ENCODE measurements at regions not wholly inside any gene's neighbourhood (a gene's known extent, or its start where the extent isn't known, plus 50 kb on each side); places are given as distances from the start of the nearest gene placed in this dataset.

DNA sequence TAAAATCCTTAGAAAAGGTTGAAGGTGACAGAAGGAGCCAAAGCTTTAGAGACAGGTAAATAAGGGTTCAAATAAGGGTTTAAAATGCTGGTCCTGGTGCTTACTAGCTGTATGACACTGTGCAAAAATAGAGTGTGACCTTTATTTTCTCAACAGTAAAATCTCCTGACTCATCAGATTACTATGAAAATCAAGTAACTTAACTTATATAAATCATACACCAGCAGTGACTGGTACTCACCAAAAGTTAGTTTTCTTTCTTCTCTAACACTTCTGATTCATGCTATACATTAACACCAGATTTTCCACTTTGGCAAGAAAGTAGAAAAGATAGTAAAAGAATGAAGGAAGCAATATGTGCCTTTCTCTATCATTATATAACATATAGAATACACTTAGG is 205.9 kb upstream of the GBE1 start:
- DNase-seq (ENCODE audit: low spot score) = no peak

DNA sequence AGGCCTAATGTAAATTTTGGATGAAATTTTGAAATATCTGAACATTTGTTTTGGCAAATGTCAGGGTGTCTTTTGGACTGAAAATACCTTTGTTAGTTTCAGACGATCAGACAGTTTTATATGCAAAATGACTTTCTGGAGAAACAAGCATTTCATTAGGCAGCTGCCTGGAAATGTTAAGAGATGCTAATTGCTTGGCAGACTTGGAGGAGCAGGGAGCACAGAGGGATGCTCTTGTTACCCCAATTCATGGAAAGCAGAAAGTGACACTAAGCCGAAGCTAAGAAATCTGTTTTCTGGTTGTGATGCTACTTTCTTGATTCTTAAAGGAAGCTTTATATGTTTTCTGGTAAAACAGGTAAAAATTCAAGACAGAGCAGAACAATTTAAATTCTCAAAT is 204.3 kb upstream of the GBE1 start:
- no peak for DNase-seq (ENCODE audit: low spot score)

DNA sequence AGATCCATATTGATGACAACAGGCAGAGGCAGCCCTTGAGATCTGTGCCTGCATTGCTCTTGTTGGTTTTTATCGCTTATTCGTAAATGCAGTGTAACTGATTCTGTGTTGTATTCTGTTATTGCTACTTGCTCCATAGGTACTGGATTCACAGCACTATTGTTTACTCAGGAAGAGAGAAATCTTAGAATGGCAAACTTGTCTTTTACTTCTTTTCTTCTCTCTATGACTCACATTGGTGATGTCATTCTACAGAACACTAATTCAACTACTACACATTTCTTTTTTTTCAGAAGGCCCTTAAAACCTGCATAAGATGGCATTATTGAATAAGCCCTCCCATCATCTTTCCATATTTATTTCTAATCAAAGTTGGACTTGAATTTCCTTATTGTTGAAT is 201.0 kb upstream of the GBE1 start:
- DNase-seq (ENCODE audit: low spot score) = no peak

DNA sequence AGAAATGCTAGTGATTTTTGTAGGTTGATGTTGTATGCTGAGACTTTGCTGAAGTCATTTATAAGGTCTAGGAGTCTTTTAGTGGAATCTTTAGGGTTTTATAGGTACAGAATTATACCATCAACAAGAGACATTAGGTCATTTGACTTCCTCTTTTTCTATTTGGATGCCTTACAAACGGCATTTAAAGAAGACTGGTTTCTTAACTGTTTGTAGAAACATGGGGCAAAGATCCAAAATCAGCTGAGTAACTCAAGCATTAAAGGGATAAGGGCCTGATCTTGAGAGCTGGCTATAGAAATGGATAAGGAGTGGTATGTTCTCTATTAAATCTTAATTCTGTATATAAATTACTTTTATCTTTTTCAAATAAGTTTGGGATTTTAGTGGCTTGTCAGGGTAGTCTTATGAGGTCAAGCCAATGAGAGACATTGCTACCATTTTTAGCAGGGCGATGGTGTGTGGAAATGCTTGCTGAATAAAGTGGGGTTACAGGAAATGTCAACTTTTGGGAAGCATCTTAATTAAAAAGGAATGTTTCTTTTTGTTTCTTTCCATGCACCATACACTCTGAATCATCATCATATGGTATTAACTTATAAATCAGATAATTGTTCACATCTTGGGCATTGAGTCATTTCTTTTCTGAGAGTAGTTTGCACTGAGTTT is 197.7 kb upstream of the GBE1 start:
- DNase-seq (ENCODE audit: low spot score) = no peak

DNA sequence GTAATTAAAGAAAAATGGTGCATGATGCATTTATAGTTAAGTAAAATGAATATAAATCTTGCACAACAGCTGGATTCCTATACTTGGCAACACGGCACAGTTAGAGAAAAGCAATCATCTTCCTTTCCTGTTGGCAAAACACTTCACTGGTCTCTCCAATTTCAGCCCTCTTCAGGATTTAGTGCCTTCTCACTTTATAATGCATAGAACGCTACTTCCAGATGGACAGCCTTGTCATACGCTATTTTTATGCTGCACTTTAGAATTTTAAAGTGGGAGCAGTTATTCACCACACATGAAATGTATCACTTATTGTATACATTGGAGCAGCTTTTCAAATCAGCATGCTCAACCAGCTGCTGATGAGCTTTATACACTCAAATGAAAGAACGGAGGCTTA is 194.4 kb upstream of the GBE1 start:
- no peak for DNase-seq (ENCODE audit: low spot score)

DNA sequence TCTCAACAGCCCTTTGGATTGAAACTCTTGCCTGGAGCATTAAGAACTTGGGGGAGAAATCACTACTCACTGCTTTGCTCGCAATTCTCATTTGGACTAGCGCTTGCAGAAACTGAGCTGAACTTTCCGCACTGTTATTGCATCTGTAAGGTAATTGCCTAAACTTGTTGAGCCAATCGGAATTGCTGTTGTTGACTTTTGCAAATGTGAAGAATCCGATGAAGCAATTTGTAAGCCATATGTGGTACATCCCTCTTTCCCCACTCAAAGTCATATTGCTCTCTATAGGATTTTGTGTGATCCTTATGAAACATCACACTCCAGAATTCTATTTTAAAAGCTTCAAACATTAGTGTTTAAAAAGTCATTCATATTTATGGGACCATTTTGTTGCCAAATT is 191.7 kb upstream of the GBE1 start:
- DNase-seq (ENCODE audit: low spot score) = no peak

DNA sequence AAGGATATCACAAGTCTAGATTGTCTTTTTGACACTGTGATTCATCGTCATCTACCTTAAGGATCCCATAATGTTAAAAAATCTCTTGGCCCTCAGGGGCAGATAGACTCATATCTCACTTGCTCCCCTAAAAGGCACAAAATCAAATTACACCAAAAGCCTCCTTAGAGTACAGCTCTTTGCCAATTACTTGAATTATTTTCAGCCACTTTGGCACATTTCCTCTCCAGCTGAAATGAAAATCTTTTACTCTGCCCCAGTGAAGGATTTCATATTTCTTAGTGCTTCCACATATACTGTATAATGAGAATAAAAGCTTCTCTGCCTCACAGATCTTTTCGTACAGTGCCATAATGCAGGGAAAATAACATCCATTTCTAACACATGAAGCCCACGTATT is 190.7 kb upstream of the GBE1 start:
- DNase-seq (ENCODE audit: low spot score) = no peak

DNA sequence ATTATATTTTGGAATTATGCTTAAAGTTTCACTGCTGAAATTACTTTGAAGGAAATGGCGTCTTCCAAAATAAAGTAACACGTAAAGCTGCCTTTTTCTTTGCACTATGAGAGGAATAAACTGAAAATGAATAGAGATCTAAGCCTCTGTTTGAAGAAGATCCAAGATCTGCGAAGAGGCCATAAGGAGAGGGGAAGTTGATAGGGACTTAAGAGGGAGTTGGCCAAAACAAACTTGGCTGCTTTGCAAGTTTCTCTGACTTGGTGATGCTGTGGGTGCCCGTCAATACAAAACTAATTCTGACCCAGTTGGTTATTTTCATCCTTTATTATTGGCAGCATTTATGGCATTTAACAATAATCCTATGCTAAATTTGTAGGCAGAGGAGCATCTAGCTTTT is 190.2 kb upstream of the GBE1 start:
- DNase-seq (ENCODE audit: low spot score) = no peak

DNA sequence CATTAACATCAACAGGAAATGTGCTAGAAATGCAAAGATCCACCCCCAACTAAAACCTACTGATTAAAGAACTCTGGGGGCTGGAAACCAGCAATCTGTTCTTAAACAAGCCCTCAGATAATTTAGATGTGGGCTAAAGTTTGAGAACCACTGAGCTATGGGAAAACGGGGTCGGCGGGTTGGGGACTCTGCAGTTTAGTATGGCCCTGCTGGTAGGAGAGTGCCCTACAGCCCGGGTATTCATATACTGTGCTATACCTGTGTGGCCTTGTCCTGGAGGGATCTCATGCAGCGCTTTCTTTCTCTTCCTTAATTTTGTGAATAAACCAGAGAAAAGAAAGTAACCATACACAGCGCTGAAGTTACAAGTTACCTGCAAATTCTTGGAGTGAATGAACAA is 189.7 kb upstream of the GBE1 start:
- no peak for DNase-seq (ENCODE audit: low spot score)

DNA sequence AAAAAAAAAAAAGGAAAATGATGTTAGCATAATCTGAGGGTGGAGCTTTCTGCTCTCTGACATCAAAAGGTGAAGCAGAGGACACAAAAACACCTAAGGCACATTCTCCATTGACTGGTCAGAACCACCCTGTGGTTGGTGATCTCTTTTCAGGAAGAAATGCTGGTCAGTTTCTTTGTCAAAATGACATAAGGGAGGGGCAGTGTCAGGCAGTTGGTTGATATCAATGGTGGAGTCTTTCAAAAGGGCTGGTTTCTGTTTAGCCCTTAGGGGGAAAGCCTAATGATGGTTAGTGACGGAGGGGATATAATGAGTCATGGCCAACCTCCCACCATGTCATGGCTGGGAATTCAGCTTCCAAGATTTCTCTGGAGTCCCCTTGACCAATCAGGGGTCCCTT is 185.9 kb upstream of the GBE1 start:
- DNase-seq (ENCODE audit: low spot score) = no peak

DNA sequence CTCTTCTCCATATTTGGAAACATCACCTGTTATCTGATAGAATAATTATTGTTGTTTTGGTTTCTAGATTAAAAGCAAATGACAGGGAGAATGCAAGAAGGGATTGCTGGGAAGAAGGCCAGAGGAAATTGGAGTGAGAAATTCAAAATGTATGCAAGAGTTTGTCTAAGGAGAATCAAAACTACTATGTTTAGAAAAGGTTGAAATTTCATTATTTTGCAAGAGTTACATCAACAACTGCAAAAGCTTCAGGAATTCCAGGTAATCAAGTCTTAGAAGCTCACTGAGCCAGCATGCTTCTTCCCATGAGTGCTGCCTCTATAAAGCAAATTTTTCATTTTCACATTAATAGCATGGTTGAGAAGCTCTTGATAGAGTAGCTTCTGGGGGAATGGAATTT is 177.2 kb upstream of the GBE1 start:
- DNase-seq (ENCODE audit: low spot score) = no peak

DNA sequence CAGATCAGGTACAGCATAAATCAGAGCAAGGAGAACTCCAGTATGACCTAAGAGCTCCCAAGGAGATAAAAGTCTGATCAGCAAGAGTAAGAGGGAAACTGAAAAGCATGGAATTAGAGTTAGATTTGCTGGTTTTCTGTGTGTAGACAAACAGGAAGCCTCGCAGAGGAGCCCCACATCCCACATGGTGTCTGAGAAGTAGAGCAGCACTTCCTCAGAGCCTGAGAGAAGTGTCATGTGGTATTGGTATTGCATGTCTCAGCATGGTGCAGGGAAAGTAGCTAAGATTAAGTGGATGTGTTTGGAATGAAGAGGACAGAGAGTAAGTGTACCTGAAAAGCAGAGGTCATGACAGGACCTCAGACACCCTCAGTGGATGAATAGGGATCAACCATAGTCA is 175.4 kb upstream of the GBE1 start:
- no peak for DNase-seq (ENCODE audit: low spot score)

DNA sequence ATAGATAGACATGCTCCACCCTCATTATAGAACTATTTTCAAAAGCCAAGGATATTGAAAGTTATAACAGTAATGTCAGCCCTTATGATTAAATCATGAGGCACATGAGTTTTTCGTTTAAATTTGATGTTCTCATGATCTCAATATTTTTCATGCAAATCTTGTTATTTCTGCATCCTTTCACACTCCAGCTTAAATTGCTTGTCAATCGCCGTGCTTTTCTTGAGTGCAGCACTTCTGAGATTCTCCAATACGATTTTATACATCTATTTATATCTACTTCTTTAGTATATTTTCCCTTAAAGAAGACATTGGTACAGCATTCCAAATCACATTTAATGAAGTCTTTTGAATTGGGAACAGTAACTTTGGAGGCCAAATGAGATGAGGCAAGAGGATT is 171.2 kb upstream of the GBE1 start:
- no peak for DNase-seq (ENCODE audit: low spot score)

DNA sequence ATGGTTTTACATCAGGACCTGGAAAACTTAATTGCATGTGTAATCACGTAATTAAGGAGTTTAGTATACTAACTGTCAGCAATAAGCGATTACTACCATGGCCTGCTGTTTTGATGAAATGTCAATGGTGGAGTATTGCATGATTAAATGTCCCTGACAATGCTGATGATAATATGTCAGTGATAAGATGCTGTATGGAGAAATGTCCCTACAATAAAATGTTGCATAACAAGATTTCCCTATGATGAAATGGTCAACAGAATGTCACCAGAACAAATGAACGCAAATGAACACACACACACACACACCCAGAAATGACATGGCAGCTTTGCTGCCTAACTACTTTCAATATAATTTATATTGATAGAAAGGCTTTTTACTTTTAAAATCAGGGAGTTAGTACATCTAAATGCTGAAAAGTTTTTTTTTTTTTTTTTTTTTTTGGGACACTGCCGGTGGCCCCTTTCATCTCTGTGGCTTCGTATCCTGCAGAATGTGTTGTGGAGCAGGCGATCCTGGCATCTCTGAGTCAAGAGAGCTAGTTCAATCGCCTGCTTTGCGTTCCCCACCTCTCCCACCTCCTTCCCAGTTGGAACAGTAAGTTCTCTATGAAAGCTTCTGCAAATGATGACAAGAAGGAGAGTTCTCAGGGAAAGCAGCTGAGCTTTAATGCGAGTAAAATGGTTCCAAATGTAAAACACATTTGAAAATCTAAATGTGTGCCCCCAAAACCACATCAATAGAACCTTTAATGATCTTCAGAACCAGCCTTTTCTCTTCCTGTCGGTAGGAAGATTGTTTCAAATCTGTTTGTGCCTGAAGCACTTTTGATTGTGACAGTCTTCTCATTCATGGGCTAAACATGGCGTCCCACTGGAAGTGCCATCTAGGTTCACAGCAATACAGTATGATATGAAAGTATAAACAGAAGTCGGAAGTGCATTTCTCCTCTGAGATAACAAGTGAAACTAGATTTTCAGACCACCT is 170.1 kb upstream of the GBE1 start:
- no peak for DNase-seq (ENCODE audit: low spot score)

DNA sequence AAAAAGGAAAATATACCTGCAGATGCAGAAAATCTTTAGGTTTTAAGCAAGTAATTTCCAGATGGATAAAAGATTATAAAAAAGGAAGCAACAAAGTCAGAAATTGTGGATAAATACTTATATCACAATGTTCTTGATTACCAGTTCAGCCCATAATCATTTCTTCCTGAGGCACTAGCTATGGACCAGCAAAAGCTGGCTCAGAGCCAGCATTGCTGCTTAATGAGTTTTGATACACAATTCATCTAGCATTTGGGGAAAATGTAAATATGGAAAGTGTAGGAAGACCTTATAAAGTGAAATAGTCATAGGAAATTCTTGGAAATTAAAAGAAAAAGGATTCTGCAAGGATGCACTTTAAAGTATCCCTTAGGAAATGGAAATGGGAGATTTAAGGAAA is 168.3 kb upstream of the GBE1 start:
- DNase-seq (ENCODE audit: low spot score) = no peak

DNA sequence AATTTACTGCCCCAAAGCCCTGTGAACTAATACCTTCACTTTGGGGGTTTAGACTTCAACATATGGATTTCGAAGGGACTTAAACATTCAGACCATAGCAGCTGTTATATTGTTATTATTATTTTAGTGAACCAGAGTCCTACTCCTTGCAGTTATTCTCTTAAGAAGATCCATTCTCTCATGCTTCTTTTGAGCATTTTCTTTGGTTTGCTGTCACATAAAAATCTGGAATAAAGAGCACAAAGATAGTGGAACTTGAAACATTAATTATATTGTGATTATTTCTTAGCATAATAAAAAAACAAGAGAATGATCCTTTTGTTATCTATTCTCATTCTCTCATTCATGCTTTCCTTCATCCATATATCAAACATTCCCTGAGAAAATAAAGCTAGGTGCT is 166.4 kb upstream of the GBE1 start:
- DNase-seq (ENCODE audit: low spot score) = no peak

DNA sequence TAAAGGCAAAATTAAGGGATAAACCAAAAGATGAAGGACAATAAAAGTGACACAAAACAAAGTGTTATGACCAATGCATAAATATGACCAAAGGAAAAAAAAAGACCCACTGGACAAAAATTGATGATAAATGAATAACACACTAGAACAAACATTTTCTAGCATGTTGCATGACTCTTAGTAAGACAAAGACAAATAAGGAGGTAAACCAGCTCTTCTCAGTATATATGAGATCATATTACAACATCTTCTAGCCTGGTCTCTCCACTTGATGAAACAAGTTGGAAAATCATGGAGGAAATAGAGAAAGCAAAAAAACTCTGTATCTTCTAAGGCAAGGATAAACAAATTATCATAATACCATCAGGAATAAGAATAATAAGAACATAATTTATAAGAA is 163.9 kb upstream of the GBE1 start:
- no peak for DNase-seq (ENCODE audit: low spot score)

DNA sequence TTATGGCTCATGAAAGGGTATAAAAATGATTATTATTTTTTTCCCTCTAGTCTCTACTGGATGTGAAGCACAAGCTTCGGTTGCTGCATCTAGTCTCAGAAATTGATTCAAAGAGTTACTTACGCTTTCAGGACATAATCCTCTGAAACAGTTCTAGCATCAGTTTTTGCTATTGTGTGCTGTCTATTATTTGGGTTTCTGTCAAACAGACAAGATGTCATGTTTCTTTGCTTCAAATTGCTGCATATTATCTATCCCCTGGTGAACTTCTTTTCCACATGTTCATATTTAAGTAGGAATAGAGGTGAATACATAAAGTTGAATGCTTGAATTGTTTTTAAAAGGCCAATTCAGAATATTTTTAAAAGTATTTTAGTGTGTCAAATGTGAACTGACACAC is 161.6 kb upstream of the GBE1 start:
- DNase-seq (ENCODE audit: low spot score) = no peak

DNA sequence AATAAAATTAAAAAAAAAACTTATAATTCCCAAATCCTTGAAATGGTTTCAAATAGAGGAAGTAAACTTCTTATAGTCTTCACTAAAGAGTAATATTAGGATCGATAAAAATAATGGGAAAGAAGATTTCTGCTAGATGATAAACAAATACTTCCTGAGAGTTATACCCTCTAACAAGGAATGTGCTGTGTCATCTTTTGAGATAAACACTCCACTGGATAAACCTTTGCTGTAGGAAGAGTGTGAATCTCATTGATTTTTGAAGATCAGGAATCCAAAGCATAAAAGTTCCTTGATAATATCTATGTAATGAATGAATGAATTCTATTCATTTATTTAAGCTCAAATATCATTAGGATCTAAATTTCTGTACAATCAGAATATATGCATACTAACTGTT is 161.0 kb upstream of the GBE1 start:
- DNase-seq (ENCODE audit: low spot score) = no peak

DNA sequence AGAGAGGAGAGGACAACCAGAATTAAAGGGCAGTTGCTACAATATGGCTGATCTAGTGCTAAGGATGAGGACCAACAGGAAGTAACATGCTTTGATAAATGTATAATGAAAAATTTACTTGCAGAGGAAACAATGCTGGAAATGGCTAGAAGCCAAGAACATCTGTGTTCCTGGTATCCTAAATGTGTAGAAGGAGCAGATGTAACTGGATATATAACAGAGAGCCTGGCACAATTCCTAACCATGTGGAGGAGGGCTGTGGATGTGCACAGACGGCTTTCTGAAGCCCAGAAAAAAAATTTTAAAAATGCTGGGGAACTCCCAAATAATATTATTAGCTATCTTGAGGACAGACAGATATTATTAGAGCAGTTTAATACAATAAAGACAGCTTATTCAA is 159.4 kb upstream of the GBE1 start:
- DNase-seq (ENCODE audit: low spot score) = no peak

DNA sequence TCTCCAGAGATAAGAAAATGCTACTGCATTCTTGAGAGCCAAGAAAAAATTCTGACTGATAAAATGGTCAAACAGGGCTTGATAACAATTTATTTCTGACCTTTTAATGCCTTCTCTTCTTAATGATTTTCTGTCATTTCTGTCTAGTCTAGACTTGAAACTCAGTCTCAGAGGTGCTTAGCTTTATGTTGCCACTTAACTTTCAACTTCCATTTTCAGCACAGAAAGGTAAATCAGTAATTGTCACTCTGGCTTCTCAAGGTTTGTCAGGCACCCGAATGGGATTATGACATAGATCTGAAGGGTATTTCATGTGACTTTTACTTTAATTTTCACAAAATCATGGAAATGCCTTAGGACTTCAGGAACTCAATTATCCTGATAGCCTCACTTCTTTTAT is 155.4 kb upstream of the GBE1 start:
- DNase-seq (ENCODE audit: low spot score) = no peak

DNA sequence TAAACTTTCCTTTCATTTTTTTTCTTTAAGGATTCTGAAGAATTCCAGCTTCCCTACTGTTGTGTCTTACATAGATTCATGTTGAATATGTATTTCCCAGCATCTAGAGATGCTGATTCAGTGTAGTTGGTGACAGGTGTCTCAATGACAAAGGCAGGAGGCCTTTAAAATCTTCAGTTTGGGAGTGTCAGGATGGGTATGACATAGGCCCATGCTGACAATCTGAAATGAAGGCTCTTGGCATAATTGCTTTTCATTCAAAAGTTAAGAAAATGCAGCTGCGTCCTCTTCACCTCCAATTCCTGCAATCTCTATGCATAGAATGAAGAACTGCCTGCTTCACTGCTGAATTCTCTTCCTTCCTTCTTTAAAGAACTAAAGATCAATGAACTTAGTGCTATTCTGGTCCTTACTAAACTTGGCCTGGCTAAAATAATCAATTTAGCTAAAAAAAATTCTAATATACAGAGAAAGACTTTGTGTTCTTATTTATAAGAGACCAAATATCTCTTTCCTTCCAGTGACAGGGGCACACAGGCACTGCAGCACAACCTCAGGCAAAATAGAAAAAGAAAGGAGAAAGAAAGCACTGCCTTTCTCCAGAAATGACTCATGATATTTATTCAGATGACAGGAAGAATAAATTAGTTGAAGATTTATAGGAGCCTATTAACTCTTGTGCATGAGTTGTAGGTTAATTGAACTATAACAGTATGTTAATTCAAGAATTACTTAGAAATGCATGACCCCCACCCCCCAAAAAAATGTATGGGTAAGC is 152.6 kb upstream of the GBE1 start:
- no peak for DNase-seq (ENCODE audit: low spot score)

DNA sequence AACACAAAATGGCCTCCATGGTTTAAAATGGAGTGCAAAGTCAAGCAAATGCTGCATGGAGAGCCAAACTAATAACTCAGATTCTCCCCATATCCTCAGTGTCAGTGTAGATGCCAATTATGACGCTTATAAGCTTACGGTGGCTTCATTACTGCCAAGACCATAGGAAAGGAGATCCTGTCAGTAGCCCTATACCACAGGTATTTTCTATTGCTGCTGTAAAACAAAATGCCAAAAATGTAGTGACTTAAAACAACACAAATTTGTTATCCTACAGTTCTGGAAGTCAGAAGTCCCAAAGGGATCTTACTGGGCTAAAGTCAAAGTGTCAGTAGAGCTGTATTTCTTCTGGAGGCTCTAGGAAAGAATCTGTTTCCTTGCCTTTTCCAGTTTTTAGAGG is 149.8 kb upstream of the GBE1 start:
- no peak for DNase-seq (ENCODE audit: low spot score)
